HEK293T (cell line): ENCODE measurements at regions not wholly inside any gene's neighbourhood (a gene's known extent, or its start where the extent isn't known, plus 50 kb on each side); places are given as distances from the start of the nearest gene placed in this dataset.
"Not testable (repeated sequence)": the region's sequence is repeated elsewhere in the genome, so short reads cannot be mapped to it uniquely, and the experiment has no call there.

Experiments used
- ARNT ChIP-seq: fragments of 450-650 bp; IDR thresholded peaks from 2 replicates; pipeline ENCODE4 v1.6.1; 2017; ENCODE audit warnings: mild to moderate bottlenecking
- BHLHE40 ChIP-seq: fragments of 450-650 bp; IDR thresholded peaks from 2 replicates; pipeline ENCODE4 v1.6.1; 2016; ENCODE audit warnings: mild to moderate bottlenecking, moderate library complexity, borderline replicate concordance
- ELF4 ChIP-seq: fragments of 450-650 bp; IDR thresholded peaks from 2 replicates; pipeline ENCODE4 v1.6.1; 2017; ENCODE audit warnings: antibody characterized with exemption
- FOXA1 ChIP-seq: fragments of 450-650 bp; IDR thresholded peaks from 2 replicates; pipeline ENCODE4 v1.6.1; 2016; ENCODE audit warnings: mild to moderate bottlenecking
- FOXK2 ChIP-seq: fragments of 450-650 bp; IDR thresholded peaks from 2 replicates; pipeline ENCODE4 v1.6.1; 2016; ENCODE audit warnings: mild to moderate bottlenecking
- L3MBTL2 ChIP-seq: fragments of 450-650 bp; conservative IDR thresholded peaks from 2 replicates; pipeline ENCODE4 v1.6.1; 2016; ENCODE audit warnings: mild to moderate bottlenecking
- PKNOX1 ChIP-seq: fragments of 450-650 bp; IDR thresholded peaks from 2 replicates; pipeline ENCODE4 v1.6.1; 2016
- SP1 ChIP-seq: fragments of 450-650 bp; IDR thresholded peaks from 2 replicates; pipeline ENCODE4 v1.6.1; 2017
- SUZ12 ChIP-seq: fragments of 450-650 bp; IDR thresholded peaks from 2 replicates; pipeline ENCODE4 v1.6.1; 2016; ENCODE audit warnings: mild to moderate bottlenecking
- TARDBP ChIP-seq: fragments of 450-650 bp; IDR thresholded peaks from 2 replicates; pipeline ENCODE4 v1.6.1; 2016

DNA sequence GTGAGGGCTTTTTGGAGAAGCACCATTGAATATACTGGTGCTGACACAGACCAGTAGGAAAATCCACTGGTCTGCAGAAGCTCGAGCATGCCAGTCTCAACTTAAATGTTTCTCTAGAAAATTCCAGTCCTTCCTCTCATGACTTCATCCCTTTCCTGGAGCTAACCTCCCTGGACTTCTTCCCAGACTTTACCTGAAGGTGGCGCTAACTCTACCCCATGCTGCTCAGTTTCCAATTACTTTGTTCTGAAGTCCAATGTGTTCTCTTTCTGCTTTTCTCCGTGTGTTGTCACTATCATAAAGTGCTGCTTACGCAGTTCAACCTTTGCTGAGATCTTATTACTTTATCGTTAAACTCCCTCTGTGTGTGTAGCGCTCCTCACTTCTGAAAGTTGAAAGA lies 158.4 kb downstream of the ZNF37A start:
- TF ChIP-seq FOXK2, SP1, ELF4, SUZ12, PKNOX1, L3MBTL2, ARNT, TARDBP, BHLHE40, FOXA1: not testable (repeated sequence)
